BE2C (cell line): ENCODE measurements at regions not wholly inside any gene's neighbourhood (a gene's known extent, or its start where the extent isn't known, plus 50 kb on each side); places are given as distances from the start of the nearest gene placed in this dataset.

ENCODE experiments used
- DNase-seq: peaks from one replicate; pipeline ENCODE4 v3.0.0-alpha.2; 2020
- H3K27me3 ChIP-seq: fragments of 250-450 bp; sonication (Bioruptor Pico); 2 replicates; pipeline ENCODE4 v1.5.1; 2020; ENCODE audit warnings: mild to moderate bottlenecking
- H3K36me3 ChIP-seq: fragments of 250-450 bp; sonication (Bioruptor Pico); 2 replicates; pipeline ENCODE4 v1.5.1; 2020; ENCODE audit warnings: mild to moderate bottlenecking
- H3K4me1 ChIP-seq: fragments of 250-450 bp; sonication (Bioruptor Pico); 2 replicates; pipeline ENCODE4 v1.5.1; 2020
- H3K4me3 ChIP-seq: 2 replicates; pipeline ENCODE4 v1.5.1; 2011; ENCODE audit warnings: low read depth, low read length
- H3K9me3 ChIP-seq: fragments of 250-450 bp; sonication (Bioruptor Pico); 2 replicates; pipeline ENCODE4 v1.5.1; 2020
- TF ChIP-seq, protein P1 (sequence below): IDR thresholded peaks from 2 replicates; pipeline ENCODE4 v1.5.1; 2012; ENCODE audit warnings: mild to moderate bottlenecking, low read depth, low read length

DNA sequence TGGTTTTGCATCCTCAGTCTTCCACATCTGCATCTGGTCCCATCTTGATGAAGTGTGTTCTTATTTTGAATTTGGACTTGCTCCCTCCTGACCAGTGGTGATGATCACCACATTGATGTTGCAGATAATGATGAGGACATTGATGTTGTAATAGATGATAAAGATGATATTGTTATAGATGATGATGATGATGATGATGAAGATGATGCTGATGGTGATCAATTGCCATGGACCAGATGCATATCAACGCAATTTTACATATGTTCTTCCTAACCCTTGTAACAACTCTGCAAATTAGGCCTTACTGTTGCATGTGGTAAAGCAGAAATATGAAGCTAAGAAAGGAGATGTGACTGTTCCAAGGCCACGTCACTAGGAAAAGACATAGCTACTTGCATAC is 380.3 kb upstream of the TBX3 start:
- TF ChIP-seq, protein P1, sequence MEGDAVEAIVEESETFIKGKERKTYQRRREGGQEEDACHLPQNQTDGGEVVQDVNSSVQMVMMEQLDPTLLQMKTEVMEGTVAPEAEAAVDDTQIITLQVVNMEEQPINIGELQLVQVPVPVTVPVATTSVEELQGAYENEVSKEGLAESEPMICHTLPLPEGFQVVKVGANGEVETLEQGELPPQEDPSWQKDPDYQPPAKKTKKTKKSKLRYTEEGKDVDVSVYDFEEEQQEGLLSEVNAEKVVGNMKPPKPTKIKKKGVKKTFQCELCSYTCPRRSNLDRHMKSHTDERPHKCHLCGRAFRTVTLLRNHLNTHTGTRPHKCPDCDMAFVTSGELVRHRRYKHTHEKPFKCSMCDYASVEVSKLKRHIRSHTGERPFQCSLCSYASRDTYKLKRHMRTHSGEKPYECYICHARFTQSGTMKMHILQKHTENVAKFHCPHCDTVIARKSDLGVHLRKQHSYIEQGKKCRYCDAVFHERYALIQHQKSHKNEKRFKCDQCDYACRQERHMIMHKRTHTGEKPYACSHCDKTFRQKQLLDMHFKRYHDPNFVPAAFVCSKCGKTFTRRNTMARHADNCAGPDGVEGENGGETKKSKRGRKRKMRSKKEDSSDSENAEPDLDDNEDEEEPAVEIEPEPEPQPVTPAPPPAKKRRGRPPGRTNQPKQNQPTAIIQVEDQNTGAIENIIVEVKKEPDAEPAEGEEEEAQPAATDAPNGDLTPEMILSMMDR: no peak
- no peaks in the 10 kb centered on the region for H3K36me3 ChIP-seq
- DNase-seq: no peak
- no peaks in the 10 kb centered on the region for H3K27me3 ChIP-seq
- no peaks in the 10 kb centered on the region for H3K4me1 ChIP-seq
- no peaks in the 10 kb centered on the region for H3K9me3 ChIP-seq
- no peak overlapping the region for H3K4me3 ChIP-seq

DNA sequence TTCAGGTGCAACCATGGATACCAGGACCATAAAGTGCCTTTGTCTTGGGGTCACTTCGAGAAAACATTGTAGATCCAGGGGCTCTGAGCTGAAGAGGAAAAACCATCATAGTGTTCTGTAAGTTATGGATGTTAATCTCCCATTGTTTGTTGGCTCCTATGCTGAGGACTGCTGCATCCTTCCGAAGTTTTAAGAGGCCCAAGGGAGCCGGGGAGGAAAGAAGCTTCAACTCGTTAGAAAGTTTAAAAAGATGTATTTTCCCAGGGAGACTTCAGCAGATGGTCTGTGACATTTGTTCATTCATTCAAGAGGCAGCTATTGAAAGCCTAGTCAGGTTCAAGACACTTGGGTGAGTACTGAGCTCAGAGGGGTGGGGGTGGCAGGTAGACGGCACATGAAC is 378.8 kb upstream of the TBX3 start:
- H3K36me3 ChIP-seq: no peaks in the 10 kb centered on the region
- H3K9me3 ChIP-seq: no peaks in the 10 kb centered on the region
- no peaks in the 10 kb centered on the region for H3K4me1 ChIP-seq
- H3K4me3 ChIP-seq: no peak overlapping the region
- no peaks in the 10 kb centered on the region for H3K27me3 ChIP-seq
- TF ChIP-seq, protein P1: no peak
- DNase-seq: no peak

DNA sequence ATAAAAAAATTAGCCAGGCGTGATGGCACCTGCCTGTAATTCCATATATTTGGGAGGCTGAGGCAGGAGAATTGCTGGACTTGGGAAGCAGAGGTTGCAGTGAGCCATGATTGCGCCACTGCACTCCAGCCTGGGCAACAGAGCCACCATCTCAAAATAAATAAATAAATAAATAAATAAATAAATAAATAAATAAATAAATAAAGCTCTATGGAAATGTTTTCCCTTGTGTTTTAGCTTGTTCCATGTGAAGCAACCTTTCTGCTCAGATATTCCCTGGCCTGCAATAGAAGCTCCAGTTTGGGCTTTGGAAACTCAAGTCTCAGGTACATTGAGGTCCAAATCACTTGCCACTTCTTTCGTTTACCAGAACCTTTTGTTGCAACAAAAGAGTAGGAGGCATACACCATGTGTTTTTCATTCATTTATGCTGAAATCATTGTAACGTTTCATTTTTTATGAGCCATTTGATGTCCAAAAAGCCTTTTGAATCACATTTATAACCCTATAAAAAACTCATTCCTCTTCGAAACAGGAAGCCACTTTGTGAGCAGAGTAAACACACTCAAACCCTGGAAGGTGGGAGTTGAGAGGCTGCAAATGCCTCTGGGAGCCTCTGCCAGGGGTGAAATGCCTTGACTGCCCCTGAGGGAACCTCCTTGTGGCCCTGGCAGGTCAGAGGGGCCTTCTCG is 376.6 kb upstream of the TBX3 start:
- TF ChIP-seq, protein P1: no peak
- no peak for DNase-seq
- Histone ChIP-seq H3K27me3 (no peaks in the 10 kb centered on the region), H3K4me1 (no peaks in the 10 kb centered on the region), H3K4me3 (no peak overlapping the region), H3K36me3 (no peaks in the 10 kb centered on the region), H3K9me3 (no peaks in the 10 kb centered on the region)

DNA sequence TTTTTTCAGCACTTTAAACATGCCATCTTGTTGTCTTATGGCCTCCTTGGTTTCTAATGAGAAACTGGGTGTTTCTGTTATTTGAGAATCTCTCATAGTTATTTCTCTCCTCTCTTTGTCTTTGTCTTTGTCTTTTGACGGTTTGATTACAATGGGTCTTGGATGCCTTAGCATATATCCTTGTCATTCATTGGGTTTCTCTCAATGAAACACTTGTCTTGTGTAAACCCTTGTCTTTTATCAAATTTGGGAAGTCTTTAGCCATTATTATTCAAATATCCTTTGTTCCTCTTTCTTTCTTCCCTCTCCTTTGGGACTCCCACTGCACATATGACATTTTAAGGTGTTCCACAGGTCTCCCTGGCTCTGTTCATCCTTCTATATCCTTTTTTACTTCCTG is 373.5 kb upstream of the TBX3 start:
- H3K4me1 ChIP-seq: no peaks in the 10 kb centered on the region; the same call in 1 of the 2 replicates
- no peak for DNase-seq
- H3K4me3 ChIP-seq: no peak overlapping the region
- H3K27me3 ChIP-seq: no peaks in the 10 kb centered on the region
- no peaks in the 10 kb centered on the region for H3K36me3 ChIP-seq
- no peaks in the 10 kb centered on the region for H3K9me3 ChIP-seq
- TF ChIP-seq, protein P1: no peak

DNA sequence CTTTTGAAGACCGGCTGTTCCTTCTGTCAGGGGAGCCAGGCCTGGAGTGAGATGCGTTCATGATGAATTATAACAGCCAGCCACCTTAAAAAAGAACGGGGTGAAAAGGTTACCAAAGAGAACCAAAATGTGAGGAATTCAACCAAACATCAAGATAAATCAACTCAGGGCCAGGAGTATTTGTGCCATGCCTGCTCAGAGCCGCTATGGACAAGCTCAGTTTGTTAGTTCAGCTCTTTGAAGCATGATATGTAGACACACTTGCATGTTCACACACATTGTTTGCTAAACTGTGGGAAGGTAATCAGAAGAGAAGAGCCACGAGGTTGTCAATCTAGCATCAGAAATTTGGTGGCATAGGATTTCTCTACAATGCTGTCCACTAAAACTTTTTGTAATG is 367.4 kb upstream of the TBX3 start:
- no peak overlapping the region for H3K4me3 ChIP-seq

DNA sequence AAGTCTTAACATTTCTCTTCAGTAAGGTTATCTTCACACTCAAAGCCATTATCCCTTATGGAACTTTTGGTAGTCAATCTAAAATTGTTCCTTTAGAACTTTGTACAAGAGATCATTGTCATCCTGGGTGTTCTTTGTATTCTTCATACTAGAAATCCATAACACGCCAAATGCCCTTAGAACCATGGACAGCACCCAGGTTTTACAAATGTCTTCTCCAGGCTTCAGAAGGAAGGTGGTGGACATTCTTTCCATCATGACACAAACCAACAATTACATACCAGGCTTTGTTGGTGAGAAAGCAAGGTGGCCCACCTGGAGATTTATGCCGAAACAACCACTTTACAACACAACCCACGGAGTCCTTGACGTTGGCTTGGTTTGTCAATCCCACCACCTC is 365.6 kb upstream of the TBX3 start:
- Histone ChIP-seq H3K4me3 (no peak overlapping the region), H3K9me3 (no peaks in the 10 kb centered on the region), H3K27me3 (no peaks in the 10 kb centered on the region), H3K4me1 (peaks cover 8% of the 10 kb centered on the region), H3K36me3 (no peaks in the 10 kb centered on the region)
- TF ChIP-seq, protein P1: no peak
- DNase-seq: no peak

More for the DNA sequence above, 367.4 kb upstream of the TBX3 start:
- TF ChIP-seq, protein P1: no peak
- Histone ChIP-seq H3K9me3 (no peaks in the 10 kb centered on the region), H3K27me3 (no peaks in the 10 kb centered on the region), H3K36me3 (no peaks in the 10 kb centered on the region), H3K4me1 (peaks cover 8% of the 10 kb centered on the region)
- DNase-seq: no peak
